ENCODE measurements at regions not wholly inside any gene's neighbourhood (a gene's known extent, or its start where the extent isn't known, plus 50 kb on each side); places are given as distances from the start of the nearest gene placed in this dataset.

- no peak for TF ChIP-seq CTCF (IDR thresholded peaks at IDR 0.05)
- no peak for TF ChIP-seq POLR2A (IDR thresholded peaks at IDR 0.05)
These were observed 128.9 kb downstream of the AQP9 start for GRCh38 chr15:58267051-58267450.
